GM19025 (cell line): ENCODE measurements at regions not wholly inside any gene's neighbourhood (a gene's known extent, or its start where the extent isn't known, plus 50 kb on each side); places are given as distances from the start of the nearest gene placed in this dataset.
"Not testable (repeated sequence)": the region's sequence is repeated elsewhere in the genome, so short reads cannot be mapped to it uniquely, and the experiment has no call there.

Source experiments
- ATAC-seq: cut with Tn5 transposase; IDR thresholded peaks from one replicate; pipeline ENCODE4 v1.9.1; 2021; ENCODE audit warnings: mild to moderate bottlenecking, low read depth, moderate library complexity; ENCODE audit not compliant: unreplicated experiment

GRCh38 chr6:44038543-44039065 lies 88.6 kb downstream of the MRPL14 start:
- no peak for ATAC-seq

GRCh38 chr6:44037847-44038542 lies 89.3 kb downstream of the MRPL14 start:
- ATAC-seq = no peak

GRCh38 chr6:44037276-44037675 lies 90.0 kb downstream of the MRPL14 start:
- ATAC-seq = not testable (repeated sequence)

GRCh38 chr6:44036699-44037101 lies 90.6 kb downstream of the MRPL14 start:
- no peak for ATAC-seq

- no peak for ATAC-seq
These were observed 91.1 kb downstream of the MRPL14 start for GRCh38 chr6:44036196-44036595.

- ATAC-seq = no peak
These were observed 91.6 kb downstream of the MRPL14 start for GRCh38 chr6:44035621-44036020.

- ATAC-seq = no peak
These were observed 92.3 kb downstream of the MRPL14 start for GRCh38 chr6:44034931-44035345.

- ATAC-seq = no peak
These were observed 92.8 kb downstream of the MRPL14 start for GRCh38 chr6:44034391-44034861.

GRCh38 chr6:44030812-44031454 lies 96.3 kb downstream of the MRPL14 start:
- no peak for ATAC-seq

GRCh38 chr6:44029444-44030185 lies 97.6 kb downstream of the MRPL14 start:
- ATAC-seq = no peak

GRCh38 chr6:44028789-44029310 lies 98.4 kb downstream of the MRPL14 start:
- ATAC-seq = no peak

- no peak for ATAC-seq
These were observed 102.0 kb downstream of the MRPL14 start for GRCh38 chr6:44025226-44025625.

GRCh38 chr6:44024574-44025219 lies 102.6 kb downstream of the MRPL14 start:
- ATAC-seq = no peak

- ATAC-seq = no peak
These were observed 103.4 kb downstream of the MRPL14 start for GRCh38 chr6:44023586-44024454.

- no peak for ATAC-seq
These were observed 104.4 kb downstream of the MRPL14 start for GRCh38 chr6:44022671-44023352.

- ATAC-seq = no peak
These were observed 105.0 kb downstream of the MRPL14 start for GRCh38 chr6:44022296-44022661.

- no peak for ATAC-seq
These were observed 105.5 kb downstream of the MRPL14 start for GRCh38 chr6:44021589-44022295.

- no peak for ATAC-seq
These were observed 106.4 kb downstream of the MRPL14 start for GRCh38 chr6:44020664-44021425.
